Activated CD8-positive, alpha-beta T cell treated with anti-CD3 and anti-CD28 coated beads for 36 hours (primary cell): ENCODE measurements at regions not wholly inside any gene's neighbourhood (a gene's known extent, or its start where the extent isn't known, plus 50 kb on each side); places are given as distances from the start of the nearest gene placed in this dataset.

ENCODE experiments used
- ATAC-seq: fragments of 200-7000 bp; cut with Tn5 transposase; one replicate; pipeline ENCODE4 v1.10.0; 2021; ENCODE audit warnings: mild to moderate bottlenecking, moderate library complexity
- CTCF ChIA-PET: fragments of 350-600 bp; sonication (Branson Sonifier 250); formaldehyde crosslinking; loops from one replicate; lab custom pipeline; 2021; ENCODE audit warnings: antibody characterized with exemption; lab: Charles Lee
- POLR2A ChIA-PET: fragments of 350-600 bp; sonication (Branson Sonifier 250); formaldehyde crosslinking; loops from one replicate; lab custom pipeline; 2021; ENCODE audit warnings: antibody characterized with exemption; lab: Charles Lee
- DNase-seq: peaks from one replicate; pipeline ENCODE4 v3.0.0-alpha.2; 2020
- H3K27ac Mint-ChIP-seq: one replicate; pipeline ENCODE4 v1.8.0; 2021; ENCODE audit warnings: mild to moderate bottlenecking, mixed read lengths
- H3K27me3 Mint-ChIP-seq: one replicate; pipeline ENCODE4 v1.8.0; 2021; ENCODE audit warnings: mixed read lengths
- H3K36me3 Mint-ChIP-seq: one replicate; pipeline ENCODE4 v1.8.0; 2021; ENCODE audit warnings: low read depth, mixed read lengths
- H3K4me1 Mint-ChIP-seq: one replicate; pipeline ENCODE4 v1.8.0; 2021; ENCODE audit warnings: low read depth, mixed read lengths
- H3K4me3 Mint-ChIP-seq: one replicate; pipeline ENCODE4 v1.8.0; 2021; ENCODE audit warnings: mild to moderate bottlenecking, moderate library complexity, mixed read lengths
- H3K9me3 Mint-ChIP-seq: one replicate; pipeline ENCODE4 v1.8.0; 2021; ENCODE audit warnings: mixed read lengths
- intact Hi-C: fragments of 100-400 bp; cut with micrococcal nuclease; formaldehyde crosslinking; loops from one replicate; pipeline ENCODE4 v1.10.0; 2022
- TF ChIP-seq, protein P1 (sequence below): fragments of 200-600 bp; IDR thresholded peaks from one replicate; pipeline ENCODE4 v1.8.0; 2022; ENCODE audit warnings: antibody characterized with exemption, mild to moderate bottlenecking

- ChIA-PET CTCF (no interaction called here), POLR2A (no interaction called here)
- H3K36me3 Mint-ChIP-seq: no peaks in the 10 kb centered on the region
- ATAC-seq (no peak), DNase-seq (no peak)
- TF ChIP-seq, protein P1, sequence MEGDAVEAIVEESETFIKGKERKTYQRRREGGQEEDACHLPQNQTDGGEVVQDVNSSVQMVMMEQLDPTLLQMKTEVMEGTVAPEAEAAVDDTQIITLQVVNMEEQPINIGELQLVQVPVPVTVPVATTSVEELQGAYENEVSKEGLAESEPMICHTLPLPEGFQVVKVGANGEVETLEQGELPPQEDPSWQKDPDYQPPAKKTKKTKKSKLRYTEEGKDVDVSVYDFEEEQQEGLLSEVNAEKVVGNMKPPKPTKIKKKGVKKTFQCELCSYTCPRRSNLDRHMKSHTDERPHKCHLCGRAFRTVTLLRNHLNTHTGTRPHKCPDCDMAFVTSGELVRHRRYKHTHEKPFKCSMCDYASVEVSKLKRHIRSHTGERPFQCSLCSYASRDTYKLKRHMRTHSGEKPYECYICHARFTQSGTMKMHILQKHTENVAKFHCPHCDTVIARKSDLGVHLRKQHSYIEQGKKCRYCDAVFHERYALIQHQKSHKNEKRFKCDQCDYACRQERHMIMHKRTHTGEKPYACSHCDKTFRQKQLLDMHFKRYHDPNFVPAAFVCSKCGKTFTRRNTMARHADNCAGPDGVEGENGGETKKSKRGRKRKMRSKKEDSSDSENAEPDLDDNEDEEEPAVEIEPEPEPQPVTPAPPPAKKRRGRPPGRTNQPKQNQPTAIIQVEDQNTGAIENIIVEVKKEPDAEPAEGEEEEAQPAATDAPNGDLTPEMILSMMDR: no peak
- no peak overlapping the region for H3K4me3 Mint-ChIP-seq
- intact Hi-C loops: no loop called here
- H3K27me3 Mint-ChIP-seq: no peaks in the 10 kb centered on the region
- H3K9me3 Mint-ChIP-seq: no peaks in the 10 kb centered on the region
- no peak overlapping the region for H3K27ac Mint-ChIP-seq
- no peaks in the 10 kb centered on the region for H3K4me1 Mint-ChIP-seq
These were observed 453.0 kb downstream of the DIPK2A start for GRCh38 chr3:144424606-144425005.

GRCh38 chr3:144426366-144426765 lies 454.7 kb downstream of the DIPK2A start:
- TF ChIP-seq, protein P1: no peak
- ChIA-PET POLR2A (interaction anchor here (0.6 kb wide), 1 partner anchor 12 kb away, joined by 4 read pairs; no protein-coding TSS in a partner anchor), CTCF (no interaction called here)
- H3K27ac Mint-ChIP-seq: no peak overlapping the region
- DNase-seq: no peak
- no peaks in the 10 kb centered on the region for H3K9me3 Mint-ChIP-seq
- no peaks in the 10 kb centered on the region for H3K36me3 Mint-ChIP-seq
- no peak overlapping the region for H3K4me3 Mint-ChIP-seq
- no peaks in the 10 kb centered on the region for H3K27me3 Mint-ChIP-seq
- no peaks in the 10 kb centered on the region for H3K4me1 Mint-ChIP-seq
- intact Hi-C loops: no loop called here
- ATAC-seq: no peak

GRCh38 chr3:144426967-144427366 lies 455.3 kb downstream of the DIPK2A start:
- Mint-ChIP-seq H3K27ac (no peak overlapping the region), H3K9me3 (no peaks in the 10 kb centered on the region), H3K4me3 (no peak overlapping the region), H3K36me3 (no peaks in the 10 kb centered on the region), H3K27me3 (no peaks in the 10 kb centered on the region), H3K4me1 (no peaks in the 10 kb centered on the region)
- ChIA-PET POLR2A (no interaction called here), CTCF (no interaction called here)
- TF ChIP-seq, protein P1: no peak
- no peak for ATAC-seq
- no peak for DNase-seq
- intact Hi-C loops: no loop called here

DNA sequence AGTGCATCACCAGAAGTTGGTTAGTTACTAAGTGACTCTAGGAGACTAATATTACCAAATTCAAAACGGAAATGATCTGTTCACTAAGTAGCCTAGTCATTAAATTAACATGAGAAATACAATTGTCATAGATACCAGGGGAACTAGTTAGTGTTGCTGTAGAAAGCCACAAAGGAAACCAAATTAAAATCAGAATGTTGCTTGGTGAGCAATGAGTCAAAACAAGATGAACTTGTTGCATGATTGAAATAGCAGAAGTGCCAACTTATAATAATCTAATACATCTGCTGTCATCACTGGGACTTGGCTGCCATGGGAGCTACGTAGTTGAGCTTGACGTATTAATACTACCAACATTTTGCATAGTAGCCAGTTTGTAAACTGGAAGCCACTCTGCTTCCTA lies 458.1 kb downstream of the DIPK2A start:
- intact Hi-C loops: no loop called here
- no peak for ATAC-seq
- CTCF ChIA-PET: no interaction called here

DNA sequence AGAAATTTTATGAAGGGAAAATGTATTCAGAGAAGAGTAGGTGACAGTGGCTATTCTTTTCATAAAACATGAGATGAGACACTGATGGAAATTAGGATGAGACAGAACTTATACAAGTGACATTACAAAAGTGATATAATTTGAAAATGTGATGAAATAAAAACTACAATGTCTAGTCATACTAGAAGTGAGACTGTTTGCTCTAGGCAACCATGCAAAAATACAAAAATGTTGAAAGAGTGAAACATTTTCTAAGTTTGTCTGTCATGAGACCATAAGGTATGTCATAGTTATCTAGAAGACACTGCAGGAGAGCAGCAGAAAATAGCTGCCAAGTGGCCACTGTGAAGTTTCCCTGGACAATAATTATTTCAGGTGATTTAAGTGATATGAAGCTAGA lies 459.5 kb downstream of the DIPK2A start:
- ATAC-seq: no peak
- H3K27me3 Mint-ChIP-seq: no peaks in the 10 kb centered on the region
- H3K4me3 Mint-ChIP-seq: no peak overlapping the region
- no peaks in the 10 kb centered on the region for H3K4me1 Mint-ChIP-seq
- TF ChIP-seq, protein P1: no peak
- H3K27ac Mint-ChIP-seq: no peak overlapping the region
- POLR2A ChIA-PET: no interaction called here
- intact Hi-C loops: no loop called here
- H3K9me3 Mint-ChIP-seq: no peaks in the 10 kb centered on the region
- no peak for DNase-seq
- H3K36me3 Mint-ChIP-seq: no peaks in the 10 kb centered on the region
- CTCF ChIA-PET: no interaction called here

More for the DNA sequence above, 458.1 kb downstream of the DIPK2A start:
- DNase-seq: no peak
- TF ChIP-seq, protein P1: no peak
- no peaks in the 10 kb centered on the region for H3K36me3 Mint-ChIP-seq
- no peak overlapping the region for H3K27ac Mint-ChIP-seq
- no peaks in the 10 kb centered on the region for H3K4me1 Mint-ChIP-seq
- H3K9me3 Mint-ChIP-seq: no peaks in the 10 kb centered on the region
- POLR2A ChIA-PET: no interaction called here
- no peaks in the 10 kb centered on the region for H3K27me3 Mint-ChIP-seq
- no peak overlapping the region for H3K4me3 Mint-ChIP-seq
